GM18507 (cell line): ENCODE measurements at regions not wholly inside any gene's neighbourhood (a gene's known extent, or its start where the extent isn't known, plus 50 kb on each side); places are given as distances from the start of the nearest gene placed in this dataset.

Source experiments
- DNase-seq: peaks from one replicate; pipeline ENCODE4 v3.0.0; 2011; ENCODE audit warnings: low read depth; ENCODE audit not compliant: insufficient read length; ENCODE audit errors: extremely low spot score
- FAIRE-seq: peaks from 2 replicates; lab custom pipeline; 2011; peaks lifted over from hg19 to GRCh38; lab: Jason Lieb, UNC

DNA sequence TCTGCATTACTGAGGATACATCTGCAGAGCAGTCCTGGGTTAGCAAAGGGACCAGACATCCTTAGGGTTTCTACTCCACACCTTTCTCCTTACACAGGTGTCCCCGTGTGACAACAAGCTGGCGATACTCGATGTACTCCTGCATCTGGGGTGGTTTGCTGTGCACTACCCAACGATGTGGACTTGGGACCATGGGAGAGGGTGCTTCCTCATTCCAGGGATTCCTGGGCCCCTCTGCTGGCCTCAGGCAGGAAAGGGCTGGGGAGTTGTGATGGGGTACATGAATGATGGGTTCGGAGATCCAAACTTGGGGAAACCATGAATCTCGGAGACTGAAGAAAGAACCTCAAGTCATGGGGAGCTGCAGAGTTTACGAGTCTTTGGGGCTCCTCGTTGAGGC lies 179.6 kb upstream of the GALNT17 start:
- DNase-seq (no peak), FAIRE-seq (no peak)

DNA sequence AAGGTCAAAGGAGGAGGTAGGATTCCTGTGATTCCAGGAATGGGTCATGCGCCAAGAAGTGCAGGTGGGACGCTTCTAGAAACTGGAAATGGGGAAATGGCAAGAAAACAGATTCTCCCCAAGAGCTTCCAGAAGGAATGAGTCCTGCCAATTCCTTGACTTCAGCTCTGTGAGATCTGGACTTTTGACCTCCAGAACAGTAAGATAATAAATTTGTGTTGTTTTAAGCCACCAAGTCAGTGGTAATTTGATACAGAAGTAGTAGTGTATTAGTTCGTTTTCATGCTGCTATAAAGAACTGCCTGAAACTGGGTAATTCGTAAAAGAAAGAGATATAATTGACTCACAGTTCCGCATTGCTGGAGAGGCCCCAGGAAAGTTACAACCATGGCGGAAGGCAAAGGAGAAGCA lies 178.6 kb upstream of the GALNT17 start:
- FAIRE-seq, result no peak

DNA sequence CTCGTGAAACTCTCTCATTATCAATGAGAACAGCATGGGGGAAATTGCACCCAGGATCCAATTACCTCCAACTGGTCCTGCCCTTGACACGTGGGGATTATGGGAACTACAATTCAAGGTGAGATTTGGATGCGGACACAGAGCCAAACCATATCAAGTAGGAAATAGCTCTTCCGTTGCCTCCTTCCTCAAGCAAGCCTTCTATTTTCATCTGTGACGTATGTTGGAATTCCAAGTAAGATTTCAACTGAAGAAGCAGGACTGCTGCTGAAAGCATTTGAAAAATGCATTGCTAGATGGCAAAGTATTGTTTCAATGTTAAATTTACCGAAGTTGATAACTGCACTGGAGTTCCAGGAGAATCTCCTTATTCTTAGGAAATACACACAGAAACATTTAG lies 178.1 kb upstream of the GALNT17 start:
- FAIRE-seq, result no peak
- no peak for DNase-seq

More for the DNA sequence above, 178.6 kb upstream of the GALNT17 start:
- no peak for DNase-seq

DNA sequence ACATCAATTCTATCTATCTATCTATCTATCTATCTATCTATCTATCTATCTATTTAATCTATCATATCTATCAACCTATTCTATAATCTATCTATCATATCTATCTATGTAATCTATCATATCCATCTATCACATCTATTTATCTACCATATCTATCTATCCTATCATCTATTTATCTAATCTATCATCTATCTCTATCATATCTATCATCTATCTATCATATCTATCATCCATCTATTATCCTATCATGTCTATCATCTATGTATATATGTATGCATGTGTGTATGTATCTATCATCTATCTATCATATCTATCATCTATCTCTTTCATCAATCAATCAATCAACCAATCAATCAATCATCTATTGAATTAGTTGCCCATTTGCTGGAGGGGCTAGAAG lies 159.3 kb upstream of the GALNT17 start:
- no peak for FAIRE-seq

DNA sequence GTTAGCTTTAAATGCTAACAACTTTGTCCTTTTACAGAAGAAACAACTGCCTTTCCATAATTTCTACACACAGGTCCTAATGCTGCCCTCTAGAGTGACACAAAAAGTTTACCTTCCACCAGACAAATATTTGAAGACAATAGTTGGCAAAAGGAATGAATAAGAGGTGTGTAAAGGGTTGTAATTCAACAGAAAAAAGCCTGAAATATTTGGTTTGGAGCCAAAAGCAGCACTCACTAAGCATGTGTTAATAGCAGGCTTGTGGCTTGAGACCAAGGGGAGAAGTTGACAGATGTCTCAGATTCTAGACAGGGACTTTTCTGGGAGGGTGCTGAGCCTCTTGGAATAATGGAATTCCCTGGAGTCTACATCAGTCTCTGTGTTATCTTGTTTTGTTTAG lies 156.2 kb upstream of the GALNT17 start:
- no peak for FAIRE-seq
- no peak for DNase-seq

More for the DNA sequence above, 159.3 kb upstream of the GALNT17 start:
- no peak for DNase-seq

DNA sequence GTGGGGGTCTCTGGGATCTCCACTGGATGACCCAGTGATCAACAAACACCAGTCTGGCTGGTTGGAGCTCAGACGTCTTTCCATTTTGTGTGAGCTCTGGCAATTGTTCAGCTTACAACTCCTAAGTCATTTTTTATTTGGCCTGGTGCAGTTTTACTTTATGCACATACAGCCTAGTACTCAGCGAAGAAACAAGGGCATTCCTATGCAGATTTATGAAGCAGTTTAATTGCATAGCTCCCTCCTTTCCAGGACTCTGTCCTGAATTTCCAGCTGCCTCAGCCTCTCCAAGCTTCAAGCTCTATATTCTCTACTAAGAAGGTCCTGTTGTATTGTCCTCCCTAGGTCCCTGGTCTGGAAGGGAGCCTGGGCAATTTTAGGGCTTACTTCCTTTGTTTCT lies 145.6 kb upstream of the GALNT17 start:
- no peak for FAIRE-seq
- no peak for DNase-seq

DNA sequence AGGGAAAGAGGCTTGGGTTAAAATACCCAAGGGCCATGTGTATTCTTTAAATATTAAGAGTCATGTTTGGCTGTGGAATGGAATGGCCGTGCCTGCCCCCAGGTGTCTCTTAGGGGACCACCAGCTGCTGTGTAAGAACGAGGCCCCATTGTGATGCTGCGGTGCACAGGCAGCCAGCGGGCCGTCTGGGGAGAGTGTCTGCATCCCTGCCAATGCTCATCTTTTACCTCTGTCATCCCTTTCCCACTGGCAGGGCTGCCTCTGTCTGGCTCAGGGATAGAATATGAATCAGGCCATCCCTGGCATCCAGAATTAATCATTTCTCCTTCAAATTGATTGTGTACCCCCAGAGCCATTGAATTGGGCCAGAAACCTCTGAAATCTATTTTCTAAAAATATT lies 137.8 kb upstream of the GALNT17 start:
- DNase-seq, result no peak
- no peak for FAIRE-seq

DNA sequence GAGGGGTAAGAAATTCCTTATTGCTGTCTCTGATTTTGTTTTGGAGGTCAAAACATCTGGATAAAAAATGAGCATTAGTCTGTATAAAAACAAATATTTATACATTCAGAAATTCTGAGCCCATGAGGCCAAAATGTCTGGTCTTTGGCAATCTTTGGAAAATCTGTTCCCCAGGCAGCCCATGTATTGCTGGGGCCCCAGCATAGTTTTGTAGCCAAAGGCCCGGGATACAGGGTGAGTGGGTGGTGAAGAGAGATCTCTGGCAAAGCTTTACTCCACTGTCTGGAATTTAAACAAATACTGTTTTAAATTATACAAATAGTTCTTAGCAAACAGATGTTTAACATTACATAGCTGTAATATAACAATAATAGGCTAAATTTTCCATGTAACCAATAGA lies 134.7 kb upstream of the GALNT17 start:
- no peak for DNase-seq
- no peak for FAIRE-seq

DNA sequence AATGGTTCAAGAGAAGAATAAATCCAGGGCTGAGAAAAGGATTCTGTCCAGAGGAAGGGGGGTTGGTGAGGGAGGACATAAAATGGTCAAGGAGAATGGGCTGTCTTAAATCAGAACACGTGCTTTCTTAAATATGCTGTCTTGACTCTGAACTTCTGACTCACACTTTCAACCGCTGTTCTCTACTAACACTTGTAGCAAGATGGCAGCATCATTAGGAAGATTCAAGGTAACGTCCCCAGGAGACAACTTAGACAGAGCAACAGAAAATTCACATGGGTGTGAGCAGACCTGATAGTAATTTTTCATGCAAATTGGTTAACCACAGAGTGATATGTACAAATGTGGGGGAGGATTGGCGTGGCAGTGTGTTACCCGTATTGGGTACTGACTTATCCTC lies 126.8 kb upstream of the GALNT17 start:
- no peak for DNase-seq
- FAIRE-seq, result no peak

DNA sequence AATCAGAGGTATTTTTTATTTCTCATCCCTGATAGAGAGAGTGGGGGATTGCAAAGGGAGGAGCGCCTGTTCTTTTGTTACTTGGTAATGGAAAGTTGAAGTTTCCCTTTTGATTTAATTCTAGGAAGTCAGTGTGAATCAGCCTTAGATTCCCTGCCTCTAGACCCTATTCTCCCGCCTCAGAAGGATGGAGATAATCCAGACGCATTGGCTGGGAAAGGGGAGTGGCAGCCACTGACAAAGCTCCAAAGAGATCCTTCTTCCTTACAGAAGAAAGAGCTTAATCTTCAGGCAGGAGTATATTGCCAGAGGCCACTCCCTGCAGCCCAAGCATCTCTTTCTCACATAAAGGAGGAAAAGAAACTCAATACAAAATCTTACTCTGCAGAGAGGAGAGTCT lies 122.3 kb upstream of the GALNT17 start:
- DNase-seq (no peak), FAIRE-seq (no peak)

DNA sequence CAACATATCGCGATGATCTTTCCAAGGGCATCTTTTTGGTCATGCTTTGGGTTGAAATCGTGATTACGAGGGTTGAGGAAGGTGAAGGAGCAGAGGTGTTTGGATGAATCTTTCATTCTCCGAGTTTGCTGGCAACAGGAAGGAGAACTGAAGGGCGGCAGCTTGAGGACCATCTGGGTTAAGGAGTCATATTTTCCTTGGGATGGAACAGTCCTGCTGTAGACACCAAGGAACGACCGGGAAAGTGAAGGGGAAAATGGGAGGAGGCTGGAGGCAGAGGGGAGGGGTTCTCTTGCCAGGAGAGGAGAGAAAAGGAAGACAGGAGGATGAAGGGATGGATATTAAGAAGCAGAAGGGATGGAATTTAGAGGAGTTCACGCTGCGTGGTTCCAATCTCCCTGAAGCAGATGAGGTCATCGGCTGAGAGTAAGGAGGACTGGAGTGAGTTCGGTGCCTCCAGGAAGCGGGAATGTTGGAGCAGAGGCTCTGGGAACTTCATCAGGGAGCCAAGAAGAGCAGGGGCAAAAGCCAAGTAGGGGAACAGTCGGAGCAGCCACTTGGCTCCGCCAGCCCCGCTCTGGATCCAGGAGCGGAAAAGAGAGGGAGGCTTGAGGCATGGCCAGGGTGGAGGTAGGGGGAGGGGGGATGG lies 116.6 kb upstream of the GALNT17 start:
- FAIRE-seq (no peak), DNase-seq (no peak)

DNA sequence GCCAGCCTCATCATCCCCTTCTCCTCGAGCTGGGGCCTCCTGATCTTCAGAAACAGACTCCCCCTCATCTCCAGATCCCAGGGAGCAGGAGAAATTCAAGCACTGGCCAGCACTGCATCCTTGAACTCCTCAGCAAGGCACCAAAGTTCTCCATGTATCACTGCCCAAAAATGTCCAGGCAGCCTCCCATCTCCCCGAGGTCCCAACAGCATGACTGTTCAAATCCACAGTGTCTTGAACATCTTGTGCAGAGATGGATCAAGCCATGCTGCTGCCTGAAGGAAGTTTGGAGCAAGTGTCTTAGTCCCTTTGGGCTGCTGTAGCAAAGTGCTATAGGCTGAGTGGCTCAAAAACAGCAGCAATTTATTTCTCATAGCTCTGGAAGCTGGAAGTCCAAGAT lies 115.5 kb upstream of the GALNT17 start:
- DNase-seq (no peak), FAIRE-seq (no peak)

DNA sequence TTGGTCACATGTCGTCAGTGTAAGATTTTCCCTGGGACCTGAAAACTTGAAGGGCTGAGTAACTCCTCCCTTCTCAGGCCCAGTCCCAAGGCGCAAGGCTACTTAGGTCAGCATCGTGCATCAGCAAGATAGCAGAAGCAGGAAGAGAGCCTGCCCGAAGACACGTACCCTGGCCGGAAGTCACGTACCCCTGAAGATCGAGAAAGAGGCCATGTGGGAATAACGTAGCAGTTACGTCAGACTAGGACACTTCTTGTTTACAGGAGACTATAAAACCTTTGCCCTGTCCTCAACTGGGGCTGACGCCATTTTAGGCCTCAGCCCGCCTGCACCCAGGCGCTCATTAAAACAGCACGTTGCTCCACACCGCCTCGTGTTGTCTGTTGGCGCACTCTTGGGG lies 114.3 kb upstream of the GALNT17 start:
- DNase-seq (no peak), FAIRE-seq (no peak)

DNA sequence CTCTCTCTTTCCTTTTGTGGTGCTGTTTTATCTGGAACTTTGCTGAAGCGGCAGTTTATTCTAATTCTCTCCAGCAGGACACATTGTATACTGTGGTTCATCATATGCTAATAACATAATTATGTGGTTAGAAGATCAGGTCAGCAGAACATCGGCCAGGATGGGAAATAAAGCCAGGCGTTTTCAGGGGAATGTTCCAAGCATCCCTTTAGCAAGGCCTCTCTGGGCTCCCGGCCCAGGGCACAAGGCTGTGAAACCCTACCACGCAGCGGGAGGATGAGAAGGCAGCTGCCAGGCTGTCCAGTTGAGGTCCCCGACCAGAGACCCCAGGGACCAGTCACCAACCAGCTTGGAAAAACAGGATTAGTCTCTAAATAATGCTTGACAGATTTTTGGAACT lies 112.2 kb upstream of the GALNT17 start:
- FAIRE-seq (no peak), DNase-seq (no peak)

DNA sequence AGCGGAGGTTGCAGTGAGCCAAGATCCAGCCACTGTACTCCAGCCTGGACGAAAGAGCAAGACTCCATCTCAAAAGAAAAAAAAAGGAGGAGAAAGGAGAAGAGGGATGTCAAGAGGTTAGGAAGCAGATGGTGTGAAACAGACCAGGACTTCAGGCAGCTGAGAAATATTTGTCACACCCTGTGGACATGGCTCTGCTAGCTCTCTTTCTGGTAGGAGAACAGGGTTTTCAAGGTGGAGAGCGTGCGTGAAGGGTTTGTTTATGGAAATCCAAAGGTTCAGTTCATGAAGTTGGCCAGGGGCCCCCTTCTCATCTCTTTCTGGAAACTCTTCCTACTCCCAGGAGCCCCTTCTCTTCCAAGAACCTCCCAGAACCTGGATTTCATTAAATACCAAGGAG lies 110.8 kb upstream of the GALNT17 start:
- no peak for FAIRE-seq
- DNase-seq, result no peak

DNA sequence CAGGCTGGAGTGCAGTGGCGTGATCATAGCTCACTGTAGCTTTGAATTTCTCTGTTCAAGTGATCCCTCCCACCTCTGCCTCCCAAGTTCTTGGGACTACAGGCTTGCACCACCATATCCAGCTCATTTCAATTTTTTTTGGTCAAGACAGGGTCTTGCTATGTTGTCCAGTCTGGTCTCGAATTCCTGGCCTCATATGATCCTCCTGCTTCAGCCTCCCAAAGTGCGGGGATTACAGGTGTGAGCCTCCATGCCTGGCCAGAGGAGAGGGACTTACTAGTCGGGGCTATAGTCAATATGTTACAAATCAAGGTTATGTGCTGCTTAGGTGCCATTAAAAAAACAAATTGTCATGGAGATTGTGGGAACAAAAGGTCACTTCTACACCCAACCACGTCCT lies 105.3 kb upstream of the GALNT17 start:
- FAIRE-seq (no peak), DNase-seq (no peak)

DNA sequence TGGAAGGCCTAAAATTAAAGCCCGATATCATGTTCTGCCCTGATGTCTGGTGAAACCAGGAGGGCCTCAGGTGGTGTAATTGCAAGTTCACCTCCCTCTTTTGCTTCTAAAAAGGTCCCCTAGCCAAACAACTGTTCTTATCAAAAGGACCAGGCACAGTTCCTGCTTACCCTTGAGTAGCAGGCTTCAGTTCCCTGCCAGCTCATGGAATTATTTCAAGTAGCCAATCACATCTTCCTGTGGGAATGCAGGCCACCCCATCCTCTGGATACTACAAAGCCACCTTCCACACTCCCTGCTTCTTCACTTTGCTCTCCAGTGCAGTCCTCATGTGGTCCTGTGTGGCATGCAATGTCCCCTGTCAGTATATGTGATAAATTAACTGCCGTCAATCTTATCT lies 97.7 kb upstream of the GALNT17 start:
- FAIRE-seq (no peak), DNase-seq (no peak)

DNA sequence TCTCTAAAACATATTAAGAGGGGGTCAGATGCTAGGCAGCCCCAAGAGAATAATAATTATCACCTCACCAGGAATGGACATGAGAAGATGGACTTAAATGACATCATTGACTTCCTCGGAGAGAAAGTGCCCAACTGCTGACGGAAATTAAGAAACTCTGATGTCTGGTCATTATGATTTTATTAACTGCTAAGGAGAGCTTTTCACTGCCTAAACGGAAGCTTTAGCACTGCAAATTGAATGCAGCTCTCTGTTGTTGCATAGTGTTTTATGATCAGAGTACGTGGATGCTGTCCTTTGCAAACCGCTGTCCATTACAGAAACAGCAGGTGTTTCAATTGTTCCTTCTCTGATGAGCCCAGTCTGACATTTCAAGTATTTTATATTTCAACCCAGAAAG lies 89.4 kb upstream of the GALNT17 start:
- DNase-seq, result no peak
- FAIRE-seq, result no peak

DNA sequence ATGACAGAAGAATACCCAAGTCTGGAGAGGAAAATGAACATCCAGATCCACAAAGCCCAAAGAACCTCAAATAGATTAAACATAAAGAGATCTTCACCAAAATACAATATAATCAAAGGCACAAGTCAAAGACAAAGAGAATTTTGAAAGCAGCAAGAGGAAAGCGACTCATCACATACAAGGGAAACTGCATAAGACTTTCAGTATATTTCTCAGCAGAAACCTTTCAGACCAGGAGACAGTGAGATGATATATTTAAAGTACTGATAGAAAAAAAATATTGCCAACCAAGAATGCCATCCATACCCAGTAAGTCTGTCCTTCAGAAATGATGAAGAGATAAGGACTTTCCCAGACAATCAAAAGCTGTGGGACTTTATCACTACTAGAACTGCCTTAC lies 81.5 kb upstream of the GALNT17 start:
- DNase-seq (no peak), FAIRE-seq (no peak)

DNA sequence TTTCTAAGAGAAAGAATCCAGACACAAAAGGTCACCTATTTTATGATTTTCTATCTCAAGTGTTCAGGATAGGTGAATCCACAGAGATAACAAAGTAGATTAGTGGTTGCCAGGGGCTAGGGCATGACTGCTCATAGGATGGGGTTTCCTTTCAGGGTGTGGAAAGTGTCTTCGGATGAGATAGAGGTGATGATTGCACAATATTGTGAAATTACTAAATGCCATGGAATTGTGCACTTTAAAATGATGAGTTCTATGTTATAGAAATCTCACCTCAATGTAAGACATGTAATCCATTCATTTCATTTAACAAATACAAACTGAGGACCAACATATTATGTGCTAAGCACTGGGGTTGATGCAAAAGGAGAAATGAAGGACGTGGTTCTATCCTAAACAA lies 76.4 kb upstream of the GALNT17 start:
- FAIRE-seq, result no peak
- no peak for DNase-seq

DNA sequence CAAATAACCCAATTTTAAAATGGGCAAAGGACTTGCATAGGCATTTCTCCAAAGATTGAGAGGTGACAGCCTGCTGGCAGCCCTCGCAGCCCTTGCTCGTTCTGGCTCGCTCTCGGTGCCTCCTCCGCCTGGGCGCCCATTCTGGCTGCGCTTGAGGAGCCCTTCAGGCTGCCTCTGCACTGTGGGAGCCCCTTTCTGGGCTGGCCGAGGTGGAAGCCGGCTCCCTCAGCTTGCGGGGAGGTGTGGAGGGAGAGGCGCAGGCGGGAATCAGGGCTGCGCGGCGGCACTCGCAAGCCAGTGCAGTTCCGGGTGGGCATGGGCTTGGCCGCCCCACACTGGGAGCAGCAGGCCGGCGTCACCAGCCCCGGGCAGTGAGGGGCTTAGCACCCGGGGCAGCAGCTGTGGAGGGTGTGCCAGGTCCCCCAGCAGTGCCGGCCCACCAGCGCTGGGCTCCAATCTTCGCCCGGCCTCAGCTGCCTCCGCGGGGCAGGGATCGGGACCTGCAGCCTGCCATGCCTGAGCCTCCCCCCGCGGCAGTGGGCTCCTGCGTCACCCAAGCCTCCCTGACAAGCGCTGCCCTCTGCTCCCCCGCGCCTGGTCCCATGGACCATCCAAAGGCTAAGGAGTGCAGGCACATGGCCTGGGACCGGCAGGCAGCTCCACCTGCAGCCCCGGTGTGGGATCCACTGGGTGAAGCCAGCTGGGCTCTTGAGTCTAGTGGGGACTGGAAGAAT lies 54.0 kb upstream of the GALNT17 start:
- DNase-seq, result no peak
- no peak for FAIRE-seq
